HG03558 (cell line): ENCODE measurements at regions not wholly inside any gene's neighbourhood (a gene's known extent, or its start where the extent isn't known, plus 50 kb on each side); places are given as distances from the start of the nearest gene placed in this dataset.

ENCODE experiments used
- ATAC-seq: cut with Tn5 transposase; IDR thresholded peaks from one replicate; pipeline ENCODE4 v1.9.1; 2021; ENCODE audit warnings: moderate number of reproducible peaks; ENCODE audit not compliant: unreplicated experiment; ENCODE audit errors: extremely low read depth

DNA sequence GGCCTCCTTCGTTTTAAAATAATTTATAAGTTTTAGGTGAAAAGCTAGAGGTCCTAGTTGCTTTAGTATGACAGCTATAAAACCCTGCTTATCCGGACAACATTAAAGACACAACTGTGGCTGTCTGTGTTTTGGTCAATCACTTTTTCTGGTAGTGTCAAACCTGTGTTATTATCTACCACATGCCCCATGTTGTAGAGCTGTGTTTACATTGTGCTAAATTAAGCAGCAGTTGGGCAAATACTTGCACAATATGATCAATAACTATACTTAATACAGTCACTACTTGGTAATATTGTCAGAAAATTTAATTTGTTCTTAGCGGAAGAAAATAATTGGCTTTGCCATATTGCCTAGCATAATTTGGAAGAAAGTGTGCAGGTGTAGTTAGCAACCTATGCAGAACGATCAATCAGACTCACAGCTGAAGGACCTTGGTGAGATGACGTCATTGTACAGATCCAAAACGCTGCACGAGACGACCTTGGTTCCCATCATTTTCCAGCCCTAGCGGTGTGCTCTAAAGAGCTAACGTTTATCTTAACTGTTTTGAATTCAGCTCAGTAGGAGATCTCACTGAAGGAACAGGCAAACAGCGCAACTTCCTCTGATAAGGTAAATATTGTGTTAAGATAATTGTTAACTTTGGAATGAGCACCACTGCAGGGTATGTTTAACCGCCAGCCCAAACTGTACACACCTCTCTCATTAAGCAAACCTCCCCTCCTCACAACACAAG lies 476.6 kb downstream of the IRS2 start:
- ATAC-seq: no peak

DNA sequence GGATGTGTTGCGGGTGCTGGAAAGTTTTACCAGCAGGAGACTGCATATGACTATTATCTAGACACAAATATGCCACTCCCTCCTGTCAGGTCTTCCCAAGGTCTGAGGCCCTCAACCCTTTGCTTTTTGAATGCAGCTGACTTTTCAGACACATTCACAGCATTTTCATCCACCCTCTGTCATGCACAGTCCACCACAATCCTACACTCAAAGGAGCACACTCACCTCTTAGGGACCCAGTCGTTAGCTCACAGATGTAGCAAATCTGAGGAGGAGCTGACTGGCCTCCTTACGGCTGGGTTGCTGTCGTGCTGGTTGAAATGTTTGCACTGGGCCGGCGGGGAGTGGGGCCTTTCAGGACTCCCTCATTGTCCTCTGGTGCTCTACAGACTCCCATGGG lies 479.4 kb downstream of the IRS2 start:
- ATAC-seq: no peak

DNA sequence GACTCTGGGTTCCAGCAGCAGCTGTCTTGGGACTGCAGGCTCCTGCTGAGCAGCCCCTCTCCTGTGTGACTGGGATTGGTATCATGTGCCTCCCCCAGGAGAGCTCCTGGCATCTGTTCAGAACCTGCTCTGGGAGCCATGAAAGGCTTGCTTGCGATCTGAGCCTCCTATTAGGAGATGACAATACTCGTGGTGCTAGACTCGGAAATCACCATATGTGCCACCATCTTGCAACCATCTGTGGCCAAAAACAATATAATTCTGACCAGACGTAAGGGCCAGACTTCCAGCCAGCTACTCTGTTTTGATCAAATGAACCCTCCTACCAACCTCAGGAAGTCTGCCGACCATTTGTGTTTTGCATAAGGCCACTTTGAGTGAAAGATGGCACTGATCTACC lies 484.7 kb downstream of the IRS2 start:
- ATAC-seq: no peak

DNA sequence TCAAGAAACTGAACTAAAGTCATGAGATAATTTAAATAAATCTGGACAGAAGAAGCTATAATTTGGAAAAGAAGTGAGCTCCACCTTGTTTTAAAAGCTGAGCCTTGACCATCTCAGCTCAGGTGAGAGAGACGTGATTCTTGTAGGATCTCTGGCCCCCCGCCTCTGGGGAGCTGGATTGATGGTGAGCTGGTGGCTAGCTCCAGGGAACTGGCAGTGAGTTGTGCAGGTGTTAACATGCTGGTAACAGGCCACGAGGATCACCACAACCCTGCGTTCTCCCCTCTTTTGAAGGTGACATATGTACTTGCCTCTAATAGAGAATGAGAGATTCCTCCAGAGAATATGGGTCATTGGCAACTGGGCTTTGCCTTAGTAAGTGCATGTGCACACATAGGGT lies 485.1 kb downstream of the IRS2 start:
- ATAC-seq: no peak

DNA sequence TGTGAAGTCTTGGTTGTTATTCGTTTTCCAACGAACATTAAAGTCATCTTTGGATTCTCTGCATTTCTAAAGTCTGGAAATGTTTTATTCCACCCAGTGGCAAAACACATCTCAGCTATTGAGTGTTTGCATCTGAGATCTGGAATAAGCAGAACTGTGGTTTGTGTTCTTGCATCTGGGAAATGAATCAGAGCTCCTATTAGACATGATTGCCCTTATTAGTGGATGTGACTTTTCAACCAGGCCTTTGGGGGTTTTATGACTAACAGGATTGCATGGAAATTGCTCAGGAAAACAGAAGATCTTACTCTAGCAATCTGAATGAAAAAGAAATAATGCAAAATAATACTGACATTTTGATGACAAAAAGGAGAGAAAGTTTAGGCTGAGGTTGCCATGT lies 488.8 kb downstream of the IRS2 start:
- no peak for ATAC-seq

DNA sequence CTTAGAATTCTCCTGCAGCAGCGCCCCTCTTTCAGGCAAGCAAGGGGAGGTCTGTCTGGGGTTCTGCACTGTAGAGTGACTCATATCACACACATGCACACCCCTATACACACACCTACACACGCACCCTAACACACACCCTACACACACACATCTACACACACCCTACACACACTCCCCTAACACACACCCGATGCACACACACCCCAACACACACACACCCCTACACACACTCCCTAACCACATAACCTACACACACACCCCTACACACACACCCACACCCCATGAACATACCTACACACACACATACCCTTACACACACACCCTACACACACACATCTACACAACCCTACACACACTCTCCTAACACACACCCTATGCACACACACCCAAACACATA lies 493.2 kb downstream of the IRS2 start:
- no peak for ATAC-seq

DNA sequence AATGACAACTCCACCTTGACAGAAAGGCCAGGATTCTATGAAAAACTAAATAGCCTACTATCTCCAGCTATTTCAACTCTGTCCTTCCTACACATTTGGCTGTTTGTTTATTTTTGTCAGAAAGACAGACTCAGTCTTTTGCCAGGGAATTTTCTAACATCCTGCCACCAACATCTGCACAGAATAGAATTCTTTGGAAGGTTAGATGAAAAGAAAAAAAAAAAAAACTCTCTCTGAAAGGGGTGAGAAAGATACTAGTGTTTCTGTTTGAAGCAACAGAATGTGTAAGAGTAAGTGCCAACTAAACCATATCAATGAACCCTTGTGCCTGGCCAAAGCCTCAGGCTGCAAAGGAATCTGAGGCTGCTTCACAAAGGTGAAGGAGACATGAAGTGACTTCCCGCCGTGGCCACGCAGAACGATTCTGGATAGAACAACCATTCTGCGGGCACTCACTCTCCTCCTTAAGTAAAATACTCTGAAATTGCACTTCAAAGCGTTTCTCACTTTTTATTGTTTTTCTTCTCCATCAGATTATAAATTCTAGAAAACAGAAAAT lies 498.2 kb downstream of the IRS2 start:
- ATAC-seq: no peak

DNA sequence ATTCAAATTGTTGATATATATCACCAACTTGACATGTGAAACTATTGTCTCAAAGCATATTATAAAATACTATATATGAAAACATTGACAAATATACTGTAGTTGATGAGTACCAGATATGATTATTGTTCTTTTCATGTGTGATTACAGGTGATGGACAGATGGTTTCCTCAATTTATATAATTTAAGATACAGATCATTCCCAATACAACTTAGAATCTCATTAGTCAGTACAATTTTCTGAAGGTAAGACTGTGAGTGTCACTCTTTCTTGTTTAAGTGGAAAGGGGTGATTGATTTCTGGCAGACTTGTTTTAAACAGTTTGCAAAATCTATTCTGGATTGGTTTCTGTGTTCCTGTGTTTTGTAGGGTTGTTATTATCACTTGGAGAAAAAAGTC lies 498.8 kb downstream of the IRS2 start:
- ATAC-seq: no peak

DNA sequence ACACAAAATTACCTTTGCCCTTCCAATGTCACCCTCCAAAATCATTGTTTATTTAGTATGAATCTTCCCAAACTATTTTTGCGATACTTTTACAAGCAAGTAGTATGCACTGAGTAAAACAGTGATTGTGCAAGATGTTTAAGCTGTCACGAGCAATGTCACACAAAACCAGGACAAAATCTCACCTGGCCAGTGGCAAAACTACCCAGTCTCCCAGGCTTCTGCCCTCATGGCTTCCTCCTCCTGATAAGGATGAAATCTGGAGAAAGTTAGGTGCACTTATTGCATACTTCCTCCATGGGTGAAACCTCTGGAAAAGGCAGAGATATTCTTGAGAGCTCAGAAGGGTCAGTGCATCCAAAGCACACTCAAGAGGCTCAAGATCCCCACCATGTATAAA lies 500.8 kb downstream of the IRS2 start:
- ATAC-seq: no peak

DNA sequence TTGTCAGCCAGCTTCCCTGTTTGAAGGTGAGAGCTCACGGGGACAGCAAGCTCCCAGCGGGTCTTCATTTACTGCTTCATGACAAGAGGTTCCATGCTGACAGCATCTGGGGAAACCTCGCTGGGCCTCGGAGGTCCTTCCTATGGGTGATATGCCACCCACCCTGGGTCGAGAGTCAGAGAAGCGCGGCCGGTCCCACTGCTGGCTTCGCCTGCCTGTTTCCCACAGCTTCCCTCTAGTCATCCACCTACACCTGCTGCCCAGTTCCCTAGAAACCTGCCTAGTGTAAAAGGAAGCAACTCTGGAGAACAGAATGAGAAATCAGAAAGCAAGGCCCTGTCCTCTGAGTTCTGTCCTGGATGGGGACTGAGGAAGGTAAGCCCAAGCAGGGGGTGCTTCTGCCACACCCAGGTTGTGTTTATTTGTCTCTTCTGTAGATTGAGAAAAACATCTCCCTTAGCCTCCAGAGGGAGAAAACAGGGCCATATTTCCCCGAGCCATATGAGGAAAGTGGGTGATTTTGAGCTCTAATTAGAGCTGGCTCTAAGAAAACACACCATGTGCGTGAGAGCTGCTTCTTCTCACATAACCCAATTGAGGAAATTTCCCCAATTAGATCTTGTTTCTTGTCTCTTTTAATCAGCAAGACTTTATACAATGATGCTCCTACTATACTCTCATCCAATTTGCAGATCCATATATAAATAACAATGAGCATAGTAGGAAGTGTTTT lies 504.3 kb downstream of the IRS2 start:
- ATAC-seq: no peak

DNA sequence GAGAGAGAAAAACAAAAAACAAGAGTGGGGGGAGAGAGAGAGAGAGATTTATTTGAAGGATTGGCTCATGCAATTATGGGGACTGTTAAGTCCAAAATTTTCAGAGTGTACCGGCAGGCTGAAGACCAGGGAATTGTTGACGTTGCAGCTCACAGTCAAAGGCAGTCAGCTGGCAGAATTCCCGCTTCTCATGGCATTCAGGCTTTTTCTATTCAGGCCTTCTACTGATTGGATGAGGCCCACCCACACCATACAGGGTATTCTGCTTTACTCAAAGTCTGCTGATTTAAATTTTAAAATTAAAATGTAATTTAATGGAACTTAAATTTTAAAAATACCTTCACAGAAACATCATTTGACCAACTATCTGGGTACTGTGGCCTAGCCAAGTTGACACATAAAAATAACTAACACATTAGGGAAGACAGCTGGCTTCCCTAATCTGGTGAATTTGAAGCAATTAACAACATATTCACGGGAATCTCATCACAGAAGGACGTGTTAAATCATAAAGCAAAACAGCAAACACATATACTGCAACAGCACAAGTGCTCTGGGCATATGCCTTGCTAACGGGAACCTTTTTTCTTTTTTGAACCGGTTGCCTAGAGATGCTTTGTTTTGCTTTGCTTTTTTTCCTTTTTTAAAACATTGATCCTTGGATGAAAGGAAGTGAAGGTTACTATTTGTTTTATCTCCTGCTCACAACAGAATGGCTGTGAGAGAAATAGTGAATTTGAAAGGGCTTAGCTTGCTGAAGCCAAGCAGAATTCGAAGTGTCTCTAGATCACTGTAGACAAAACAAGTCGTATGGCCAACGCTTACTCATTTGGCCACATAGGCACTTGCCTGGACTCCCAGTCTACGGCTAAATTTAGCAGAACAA lies 505.1 kb downstream of the IRS2 start:
- no peak for ATAC-seq

DNA sequence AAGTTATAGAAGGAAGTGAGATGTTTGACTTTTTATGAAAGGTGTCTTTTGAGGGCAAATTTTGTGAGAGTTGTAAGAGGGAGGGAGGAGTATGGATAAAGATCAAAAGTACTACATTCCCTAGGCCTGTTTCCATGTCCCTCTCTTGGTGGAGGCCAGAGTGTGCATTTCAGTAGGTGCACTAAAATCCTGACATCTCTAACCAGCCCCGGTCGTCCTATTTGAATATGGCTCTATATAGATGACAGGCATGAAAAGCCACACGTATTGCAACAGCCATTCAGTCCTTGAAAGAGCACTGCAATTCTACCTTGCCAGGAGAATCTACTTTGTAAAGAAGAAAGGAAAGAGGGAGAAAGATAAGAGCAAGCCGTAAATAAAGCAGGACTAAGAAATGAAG lies 510.1 kb downstream of the IRS2 start:
- no peak for ATAC-seq

DNA sequence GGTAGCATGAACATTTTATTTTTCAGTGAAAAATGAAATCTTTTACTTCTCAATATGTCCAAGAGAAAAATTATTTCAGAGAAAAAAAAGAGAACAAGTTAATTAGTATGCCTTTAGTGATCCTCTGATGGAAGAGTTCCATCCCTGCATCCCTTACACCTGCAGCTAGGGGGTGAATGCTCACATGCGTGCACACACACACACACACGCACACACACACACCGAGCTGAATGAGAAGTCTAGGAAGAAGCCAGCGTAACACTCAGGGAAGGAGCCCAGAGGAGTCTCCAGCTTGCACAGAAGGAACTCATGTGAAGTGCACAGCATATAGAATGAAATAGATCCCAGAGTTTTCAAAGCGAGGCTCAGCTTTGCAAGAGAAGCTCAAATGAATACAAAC lies 510.5 kb downstream of the IRS2 start:
- ATAC-seq: no peak

DNA sequence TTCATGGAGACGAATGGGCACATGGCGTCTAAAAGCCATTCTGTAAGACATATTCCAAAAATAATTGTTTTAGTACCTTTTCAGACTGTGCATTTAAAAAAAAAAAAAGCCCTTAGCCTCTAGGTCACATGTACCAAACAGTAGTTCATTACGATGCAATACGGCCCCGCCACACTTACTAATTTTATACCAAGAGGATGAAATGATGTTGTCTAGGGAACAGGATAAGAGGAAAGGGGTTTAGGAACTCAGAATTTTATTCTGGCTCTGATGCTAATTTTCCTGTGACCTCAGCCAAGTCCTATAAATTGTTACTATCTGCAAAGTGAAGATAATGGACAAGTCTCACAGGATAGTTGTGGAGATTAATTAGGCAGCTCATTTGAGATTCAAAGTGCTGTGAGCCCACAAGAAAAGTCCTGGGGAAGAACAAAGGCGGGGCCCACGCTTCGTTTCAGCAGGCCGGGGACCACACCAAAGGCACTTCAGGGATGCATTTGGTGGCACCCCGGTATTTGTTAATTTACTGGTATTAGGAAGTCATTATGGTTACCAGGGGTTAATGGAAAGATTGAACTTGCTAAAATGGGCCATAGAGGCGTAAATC lies 511.1 kb downstream of the IRS2 start:
- no peak for ATAC-seq

DNA sequence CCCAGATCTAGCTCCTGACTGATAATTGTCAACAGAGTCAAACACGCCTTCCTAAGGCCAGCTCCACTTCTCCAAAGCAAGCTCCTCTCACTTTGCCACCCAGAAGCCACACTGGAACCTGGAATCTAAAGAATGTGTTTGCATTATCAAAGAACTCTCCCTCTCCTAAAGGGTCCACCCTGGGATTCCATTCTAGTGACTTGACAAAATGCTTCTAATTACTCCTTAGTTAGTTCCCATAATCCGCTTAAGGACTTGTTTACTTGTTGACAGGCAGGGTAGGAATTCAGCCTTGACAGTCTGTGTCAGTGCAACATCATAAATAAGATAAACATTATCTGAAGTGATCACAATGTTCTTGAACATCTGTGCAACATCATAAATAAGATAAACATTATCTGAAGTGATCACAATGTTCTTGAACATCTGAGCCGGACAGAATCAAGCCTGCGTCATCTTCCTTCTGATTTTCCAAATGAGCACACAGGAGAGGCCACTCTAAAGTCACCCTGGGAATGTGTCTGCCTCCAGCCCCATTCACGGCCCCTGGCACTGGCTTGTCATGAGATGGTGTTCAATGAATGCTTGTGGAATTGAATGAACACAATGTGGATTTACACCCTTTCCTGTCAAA lies 512.1 kb downstream of the IRS2 start:
- ATAC-seq: no peak

DNA sequence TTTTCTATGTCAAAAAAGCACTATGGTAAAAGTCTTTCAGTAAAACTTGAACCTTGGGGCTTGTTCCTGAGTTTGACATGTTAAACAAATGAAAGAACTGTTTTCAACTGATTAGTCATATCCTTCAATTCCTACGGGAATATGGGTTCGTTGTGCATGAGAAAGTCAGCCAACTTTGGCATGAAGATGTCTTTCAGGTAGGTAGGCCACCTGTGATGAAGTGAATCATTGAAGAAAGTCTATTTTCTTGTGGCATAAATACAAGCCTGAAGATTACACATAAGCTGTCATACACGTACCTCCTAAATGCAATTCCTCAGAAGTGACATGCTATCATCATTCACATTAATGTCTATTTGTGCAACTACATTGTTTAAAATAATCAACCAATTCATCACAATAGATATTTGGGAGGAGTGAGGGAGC lies 513.0 kb downstream of the IRS2 start:
- ATAC-seq: no peak

DNA sequence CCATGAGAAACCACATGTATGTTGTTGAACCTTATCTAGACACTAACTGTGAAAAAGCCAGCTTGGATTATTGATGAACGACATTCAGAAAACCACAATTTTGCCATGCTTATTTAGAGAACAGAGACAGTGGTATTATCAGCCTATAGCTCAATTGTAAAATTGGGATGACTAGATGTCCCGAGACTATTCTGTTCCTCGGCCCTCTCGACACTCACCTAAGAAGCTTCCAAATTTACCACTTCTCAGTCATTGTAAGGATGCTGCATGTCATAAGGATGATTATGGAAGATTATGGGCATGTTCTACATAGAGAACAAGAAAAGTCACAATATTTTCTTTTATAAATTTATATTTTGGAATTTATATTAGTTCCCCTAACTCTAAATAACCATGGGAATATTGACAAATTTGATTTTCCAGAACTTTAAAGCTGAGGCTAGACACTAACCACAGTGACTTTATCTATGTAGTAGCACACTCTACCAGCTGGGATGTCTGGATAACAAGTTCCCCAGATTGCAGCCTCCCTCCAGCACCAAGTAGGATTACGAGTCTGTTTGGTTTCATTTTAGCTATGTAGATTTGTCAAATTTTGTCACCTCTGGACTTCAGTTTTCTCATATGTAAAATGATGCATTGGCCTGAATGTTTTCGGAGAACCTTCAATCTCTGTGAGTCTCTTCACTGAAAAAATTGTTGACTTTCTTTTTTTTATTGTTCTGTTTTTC lies 513.6 kb downstream of the IRS2 start:
- ATAC-seq: no peak

DNA sequence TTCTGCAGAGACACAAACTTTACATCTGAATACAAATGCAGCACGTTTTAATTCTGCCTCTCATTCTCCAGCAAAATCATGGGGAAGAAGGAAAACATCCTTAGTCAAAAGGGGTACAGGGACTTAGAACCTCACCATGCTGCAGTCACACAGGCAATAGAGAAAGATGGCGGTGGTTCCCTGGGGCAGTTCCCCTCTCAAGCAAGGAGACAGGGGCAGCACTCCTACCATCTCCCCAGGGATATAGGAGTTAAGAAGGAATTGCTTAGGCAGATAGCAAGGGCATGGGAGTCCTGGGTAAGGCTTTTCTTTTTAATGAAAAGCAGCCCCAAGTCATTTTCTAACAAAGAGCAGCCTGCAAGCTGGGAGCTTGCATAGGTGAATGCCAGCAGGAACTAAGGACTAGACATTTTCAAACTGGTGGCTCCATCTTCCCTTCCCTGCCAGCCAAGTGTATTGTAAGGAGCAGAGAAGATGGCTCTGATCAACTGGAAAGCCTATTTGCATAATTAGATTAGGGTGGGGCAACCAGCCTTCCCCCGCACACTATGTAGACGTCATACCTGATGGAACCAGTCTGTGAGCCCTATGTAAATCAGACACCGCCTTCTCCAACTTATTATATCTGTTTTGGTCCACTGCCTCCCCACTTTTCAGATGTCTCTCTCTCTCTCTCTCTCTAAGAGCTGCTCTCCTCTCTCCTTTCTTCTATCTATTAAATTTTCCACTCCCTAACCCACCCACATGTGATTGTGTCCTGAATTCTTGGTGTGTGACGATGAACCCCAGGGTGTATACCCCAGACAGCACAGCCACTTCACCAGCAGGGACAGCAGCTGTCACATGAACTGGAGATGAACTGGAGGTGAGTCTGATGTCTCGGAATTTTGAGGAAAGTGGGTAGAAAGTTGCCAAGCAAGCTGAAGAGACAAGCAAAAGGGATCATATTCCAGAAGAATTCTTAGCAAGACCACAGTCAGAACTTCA lies 514.5 kb downstream of the IRS2 start:
- ATAC-seq: no peak
